ENCODE measurements at regions not wholly inside any gene's neighbourhood (a gene's known extent, or its start where the extent isn't known, plus 50 kb on each side); places are given as distances from the start of the nearest gene placed in this dataset.
A peak's percentile ranks its signal among the peaks of the same experiment; 100 is the strongest.

- 25 to 67% (median 53%) methylated on average over 2 to 4 of the region's 4 CpGs; no CpG with 5 or more reads in 2 of the 10 experiments for WGBS, 10 experiments
- H3K4me1 ChIP-seq (replicated peaks in 1 of 2) = no peaks in the 10 kb centered on the region
- in situ Hi-C loops (cut with MboI; ENCODE audit: low pct_unique_long_range_greater_than_20kb in 2 of 9, low sequenced_read_pairs in 9 of 9, unreplicated experiment in 9 of 9) = no loop called here
- no peak overlapping the region for H3K4me3 ChIP-seq
- no peak overlapping the region for H3K27ac ChIP-seq
- no peak for ATAC-seq (replicated peaks in 6 of 8)
These were observed 91.1 kb upstream of the GNAZ start for GRCh38 chr22:22979121-22979724.

- WGBS, 10 experiments = 0 to 71% (median 61%) methylated on average over 1 of the region's 1 CpG; no CpG with 5 or more reads in 2 of the 10 experiments
- ATAC-seq (replicated peaks in 6 of 8) = no peak
- in situ Hi-C loops (cut with MboI; ENCODE audit: low pct_unique_long_range_greater_than_20kb in 2 of 9, low sequenced_read_pairs in 9 of 9, unreplicated experiment in 9 of 9) = no loop called here
These were observed 90.4 kb upstream of the GNAZ start for GRCh38 chr22:22979954-22980353.

GRCh38 chr22:22981670-22982571 is 88.4 kb upstream of the GNAZ start:
- in situ Hi-C loops (cut with MboI; ENCODE audit: low pct_unique_long_range_greater_than_20kb in 2 of 9, low sequenced_read_pairs in 9 of 9, unreplicated experiment in 9 of 9) = no loop called here
- Histone ChIP-seq H3K4me1 (replicated peaks in 1 of 2) (no peaks in the 10 kb centered on the region), H3K4me3 (no peak overlapping the region), H3K27ac (peak overlapping the region in 1 of 2 donors; percentile 41)
- ATAC-seq (replicated peaks in 6 of 8) = no peak
- 0 to 68% (median 33%) methylated on average over 1 to 3 of the region's 3 CpGs; no CpG with 5 or more reads in 1 of the 10 experiments for WGBS, 10 experiments

More at GRCh38 chr22:22979954-22980353, 90.4 kb upstream of the GNAZ start:
- no peaks in the 10 kb centered on the region for H3K4me1 ChIP-seq (replicated peaks in 1 of 2)
- H3K4me3 ChIP-seq = no peak overlapping the region
- H3K27ac ChIP-seq = no peak overlapping the region

GRCh38 chr22:22982616-22983015 is 87.7 kb upstream of the GNAZ start:
- H3K4me3 ChIP-seq = no peak overlapping the region
- no peaks in the 10 kb centered on the region for H3K4me1 ChIP-seq (replicated peaks in 1 of 2)
- in situ Hi-C loops (cut with MboI; ENCODE audit: low pct_unique_long_range_greater_than_20kb in 2 of 9, low sequenced_read_pairs in 9 of 9, unreplicated experiment in 9 of 9) = no loop called here
- no peak for ATAC-seq (replicated peaks in 6 of 8)
- 14 to 100% (median 44%) methylated on average over 1 to 2 of the region's 2 CpGs; no CpG with 5 or more reads in 1 of the 10 experiments for WGBS, 10 experiments
- H3K27ac ChIP-seq = no peak overlapping the region

GRCh38 chr22:22983123-22983522 is 87.2 kb upstream of the GNAZ start:
- ATAC-seq (replicated peaks in 6 of 8) = no peak
- no peak overlapping the region for H3K27ac ChIP-seq
- WGBS, 10 experiments = 0 to 78% (median 64%) methylated on average over 1 to 2 of the region's 2 CpGs; no CpG with 5 or more reads in 1 of the 10 experiments
- in situ Hi-C loops (cut with MboI; ENCODE audit: low pct_unique_long_range_greater_than_20kb in 2 of 9, low sequenced_read_pairs in 9 of 9, unreplicated experiment in 9 of 9) = no loop called here
- no peaks in the 10 kb centered on the region for H3K4me1 ChIP-seq (replicated peaks in 1 of 2)
- no peak overlapping the region for H3K4me3 ChIP-seq

GRCh38 chr22:22983816-22984215 is 86.5 kb upstream of the GNAZ start:
- ATAC-seq (replicated peaks in 6 of 8) = no peak

GRCh38 chr22:22984967-22985366 is 85.4 kb upstream of the GNAZ start:
- H3K4me1 ChIP-seq (replicated peaks in 1 of 2) = no peaks in the 10 kb centered on the region
- WGBS, 10 experiments = 0 to 100% (median 85%) methylated on average over 1 to 2 of the region's 2 CpGs; no CpG with 5 or more reads in 4 of the 10 experiments
- in situ Hi-C loops (cut with MboI; ENCODE audit: low pct_unique_long_range_greater_than_20kb in 2 of 9, low sequenced_read_pairs in 9 of 9, unreplicated experiment in 9 of 9) = no loop called here
- ATAC-seq (replicated peaks in 6 of 8) = no peak
- H3K4me3 ChIP-seq = no peak overlapping the region
- no peak overlapping the region for H3K27ac ChIP-seq

More at GRCh38 chr22:22983816-22984215, 86.5 kb upstream of the GNAZ start:
- WGBS, 10 experiments = 13 to 43% (median 33%) methylated on average over 1 of the region's 1 CpG; no CpG with 5 or more reads in 7 of the 10 experiments
- no peak overlapping the region for H3K4me3 ChIP-seq
- peak overlapping the region in 1 of 2 donors; percentile 26 for H3K27ac ChIP-seq
- in situ Hi-C loops (cut with MboI; ENCODE audit: low pct_unique_long_range_greater_than_20kb in 2 of 9, low sequenced_read_pairs in 9 of 9, unreplicated experiment in 9 of 9) = no loop called here
- no peaks in the 10 kb centered on the region for H3K4me1 ChIP-seq (replicated peaks in 1 of 2)

GRCh38 chr22:22986008-22986407 is 84.3 kb upstream of the GNAZ start:
- Histone ChIP-seq H3K27ac (peak overlapping the region in 1 of 2 donors; percentile 39), H3K4me3 (no peak overlapping the region), H3K4me1 (replicated peaks in 1 of 2) (no peaks in the 10 kb centered on the region)
- ATAC-seq (replicated peaks in 6 of 8) = no peak
- in situ Hi-C loops (cut with MboI; ENCODE audit: low pct_unique_long_range_greater_than_20kb in 2 of 9, low sequenced_read_pairs in 9 of 9, unreplicated experiment in 9 of 9) = no loop called here
- WGBS, 10 experiments = 0 to 83% (median 20%) methylated on average over 1 to 2 of the region's 2 CpGs; no CpG with 5 or more reads in 5 of the 10 experiments

- 0 to 100% (median 67%) methylated on average over 1 to 3 of the region's 3 CpGs; no CpG with 5 or more reads in 5 of the 10 experiments for WGBS, 10 experiments
- in situ Hi-C loops (cut with MboI; ENCODE audit: low pct_unique_long_range_greater_than_20kb in 2 of 9, low sequenced_read_pairs in 9 of 9, unreplicated experiment in 9 of 9) = no loop called here
- no peak for ATAC-seq (replicated peaks in 6 of 8)
These were observed 83.7 kb upstream of the GNAZ start for GRCh38 chr22:22986640-22987039.

GRCh38 chr22:22988150-22988549 is 82.2 kb upstream of the GNAZ start:
- no peak overlapping the region for H3K27ac ChIP-seq
- in situ Hi-C loops (cut with MboI; ENCODE audit: low pct_unique_long_range_greater_than_20kb in 2 of 9, low sequenced_read_pairs in 9 of 9, unreplicated experiment in 9 of 9) = no loop called here
- WGBS, 10 experiments = 0 to 100% (median 52%) methylated on average over 1 to 3 of the region's 3 CpGs; no CpG with 5 or more reads in 1 of the 10 experiments
- H3K4me1 ChIP-seq (replicated peaks in 1 of 2) = no peaks in the 10 kb centered on the region
- no peak for ATAC-seq (replicated peaks in 6 of 8)
- no peak overlapping the region for H3K4me3 ChIP-seq

More at GRCh38 chr22:22986640-22987039, 83.7 kb upstream of the GNAZ start:
- peak overlapping the region in 1 of 2 donors; percentile 39 for H3K27ac ChIP-seq
- no peak overlapping the region for H3K4me3 ChIP-seq
- H3K4me1 ChIP-seq (replicated peaks in 1 of 2) = no peaks in the 10 kb centered on the region

- H3K27ac ChIP-seq = no peak overlapping the region
- in situ Hi-C loops (cut with MboI; ENCODE audit: low pct_unique_long_range_greater_than_20kb in 2 of 9, low sequenced_read_pairs in 9 of 9, unreplicated experiment in 9 of 9) = no loop called here
- 0 to 75% (median 55%) methylated on average over 1 to 3 of the region's 3 CpGs; no CpG with 5 or more reads in 2 of the 10 experiments for WGBS, 10 experiments
- H3K4me1 ChIP-seq (replicated peaks in 1 of 2) = no peaks in the 10 kb centered on the region
- no peak for ATAC-seq (replicated peaks in 6 of 8)
- H3K4me3 ChIP-seq = no peak overlapping the region
These were observed 81.5 kb upstream of the GNAZ start for GRCh38 chr22:22988785-22989184.

GRCh38 chr22:22989856-22990255 is 80.5 kb upstream of the GNAZ start:
- H3K4me3 ChIP-seq = no peak overlapping the region
- 10 to 93% (median 82%) methylated on average over 2 to 3 of the region's 3 CpGs; no CpG with 5 or more reads in 5 of the 10 experiments for WGBS, 10 experiments
- H3K4me1 ChIP-seq (replicated peaks in 1 of 2) = no peaks in the 10 kb centered on the region
- in situ Hi-C loops (cut with MboI; ENCODE audit: low pct_unique_long_range_greater_than_20kb in 2 of 9, low sequenced_read_pairs in 9 of 9, unreplicated experiment in 9 of 9) = no loop called here
- H3K27ac ChIP-seq = peak overlapping the region in 1 of 2 donors; percentile 27
- ATAC-seq (replicated peaks in 6 of 8) = peak in 1 of 8 experiments; percentile 24

All from motor neuron (in vitro differentiated cells).